HG03432 (cell line): ENCODE measurements at regions not wholly inside any gene's neighbourhood (a gene's known extent, or its start where the extent isn't known, plus 50 kb on each side); places are given as distances from the start of the nearest gene placed in this dataset.

ENCODE experiments used
- ATAC-seq: cut with Tn5 transposase; IDR thresholded peaks from one replicate; pipeline ENCODE4 v1.9.1; 2021; ENCODE audit warnings: mild to moderate bottlenecking, moderate library complexity; ENCODE audit not compliant: unreplicated experiment

DNA sequence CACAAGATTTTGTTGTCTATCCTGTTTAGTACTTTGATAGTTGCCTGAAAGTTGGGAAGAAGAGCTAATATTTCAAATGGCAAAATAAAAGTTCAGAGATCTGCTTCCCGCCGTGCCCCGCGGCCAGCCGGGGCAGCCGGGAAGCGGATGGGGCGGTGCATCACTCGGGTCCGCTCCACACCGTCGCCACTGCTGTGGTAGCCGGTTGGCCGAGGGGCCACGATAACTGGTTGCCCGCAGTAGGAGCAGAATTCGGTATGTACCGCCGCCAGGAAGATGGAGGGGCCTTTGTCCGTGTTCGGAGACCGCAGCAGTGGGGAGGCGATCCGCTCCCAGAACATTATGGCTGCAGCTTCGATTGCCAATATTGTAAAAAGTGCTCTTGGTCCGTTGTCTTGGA lies 427.2 kb upstream of the PDE3A start:
- no peak for ATAC-seq

- no peak for ATAC-seq
Observed at GRCh38 chr12:19945559-19946435, 422.5 kb upstream of the PDE3A start.

DNA sequence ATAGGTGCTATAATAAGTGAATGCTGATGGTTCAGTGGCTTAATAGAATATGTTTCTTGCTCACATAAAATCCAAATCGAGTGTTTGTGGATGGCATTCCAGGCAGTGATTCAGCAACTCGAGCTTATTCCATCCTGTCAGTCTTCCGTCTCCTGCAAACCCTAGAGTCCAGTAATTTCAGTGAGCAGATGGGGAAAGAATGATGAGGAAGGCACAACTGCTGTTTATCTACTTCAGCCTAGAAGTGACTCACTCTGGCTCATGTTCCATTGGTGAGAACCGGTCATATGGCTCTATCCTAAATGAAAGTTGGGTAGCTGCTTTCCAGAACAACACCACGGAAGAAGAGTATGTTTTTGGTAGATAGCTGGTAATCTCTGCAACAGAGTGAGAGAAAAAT lies 421.8 kb upstream of the PDE3A start:
- no peak for ATAC-seq

DNA sequence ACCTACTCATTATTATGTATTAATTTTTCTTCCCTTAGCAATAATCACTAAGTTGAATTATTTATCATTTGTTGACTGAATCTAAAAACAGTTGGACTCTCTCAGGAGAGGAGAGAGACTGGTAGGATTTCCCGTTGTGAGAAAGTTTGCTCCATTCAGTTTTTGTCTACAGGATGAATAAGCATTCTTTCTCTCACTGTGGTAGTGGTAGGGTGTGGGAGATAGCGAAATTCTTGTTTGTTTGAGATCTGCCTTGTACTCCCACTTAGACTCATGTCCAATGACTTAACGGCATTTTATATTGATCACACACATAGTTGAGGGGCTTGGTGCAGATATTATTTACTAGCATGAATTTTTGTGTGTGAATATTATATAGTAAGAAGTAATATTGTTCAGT lies 421.0 kb upstream of the PDE3A start:
- no peak for ATAC-seq

DNA sequence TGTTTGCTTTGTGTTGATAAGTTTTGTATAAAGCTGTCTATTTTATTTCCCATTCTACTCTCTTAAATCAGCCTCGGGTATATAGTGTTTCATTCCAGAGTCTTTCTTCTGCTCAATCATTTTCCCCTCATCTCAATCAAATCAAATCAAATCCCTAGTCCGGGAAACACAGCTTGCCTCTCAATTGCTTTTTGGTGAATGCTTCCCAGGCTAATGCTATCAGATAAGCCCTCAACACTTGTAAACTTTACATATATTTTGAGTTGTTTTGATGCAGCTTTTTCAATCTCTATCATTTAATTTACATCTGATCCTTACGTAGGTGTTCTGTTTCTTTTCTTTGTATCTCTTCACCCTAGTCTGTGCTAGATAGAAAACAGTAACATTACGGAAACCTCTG lies 416.7 kb upstream of the PDE3A start:
- no peak for ATAC-seq

- ATAC-seq, result no peak
Observed at GRCh38 chr12:19953734-19954133, 414.6 kb upstream of the PDE3A start.

- ATAC-seq, result no peak
Observed at GRCh38 chr12:19954163-19954562, 414.2 kb upstream of the PDE3A start.

DNA sequence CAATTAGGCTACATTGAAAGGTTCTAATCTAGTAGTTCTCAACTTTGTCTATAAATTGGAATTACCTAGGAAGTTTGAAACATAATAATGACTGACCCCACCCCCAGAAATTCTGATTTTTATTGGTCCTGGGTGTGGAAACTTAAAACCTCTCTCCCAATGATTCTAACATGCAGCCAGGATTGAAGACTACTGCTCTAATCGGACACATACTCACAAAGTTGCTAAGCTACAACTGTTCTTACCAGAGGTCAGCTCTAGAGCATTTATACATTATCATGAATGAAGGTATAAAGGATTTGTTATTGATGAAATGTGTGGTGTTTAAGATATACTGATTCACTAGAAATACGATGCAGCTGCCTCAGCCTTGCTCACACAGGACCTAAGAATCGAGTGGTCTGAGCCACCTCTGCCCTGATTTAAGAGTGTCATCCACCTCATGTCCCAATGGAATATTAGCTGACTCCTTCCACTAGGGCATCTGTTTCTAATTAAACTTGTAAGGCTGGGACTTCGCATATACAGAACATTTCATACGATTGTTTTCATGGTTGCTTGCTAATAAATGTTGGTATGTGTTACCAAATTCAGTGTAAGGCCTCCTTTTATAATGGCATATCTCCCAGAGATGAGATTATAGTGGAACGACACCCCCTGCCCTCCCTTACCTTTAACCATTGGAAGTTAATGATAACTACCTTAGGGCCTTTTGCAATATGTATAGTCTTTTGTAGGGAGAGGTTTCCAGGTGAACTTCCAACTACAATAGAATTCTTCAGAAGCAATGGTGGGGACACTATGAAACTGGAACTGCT lies 410.8 kb upstream of the PDE3A start:
- ATAC-seq, result no peak

GRCh38 chr12:19958389-19958788 lies 409.9 kb upstream of the PDE3A start:
- ATAC-seq, result no peak

DNA sequence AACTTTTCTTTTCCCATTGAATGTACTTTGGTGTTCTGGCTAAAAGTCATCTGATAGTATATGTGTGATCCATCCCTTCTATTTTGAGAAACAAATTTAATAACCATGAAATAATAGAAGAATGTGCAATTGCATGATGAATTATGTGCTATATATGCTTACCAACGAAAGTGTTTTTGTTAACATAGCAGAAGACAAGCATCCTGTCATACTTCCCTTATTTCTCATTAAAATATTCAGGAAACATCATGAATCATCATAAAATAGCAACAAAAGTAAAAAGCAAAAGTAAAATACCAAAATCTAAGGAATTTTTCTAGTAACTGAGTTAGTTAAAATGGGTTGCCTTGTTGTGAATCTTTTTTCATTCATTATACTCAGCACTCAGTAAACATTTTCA lies 409.0 kb upstream of the PDE3A start:
- ATAC-seq, result no peak

DNA sequence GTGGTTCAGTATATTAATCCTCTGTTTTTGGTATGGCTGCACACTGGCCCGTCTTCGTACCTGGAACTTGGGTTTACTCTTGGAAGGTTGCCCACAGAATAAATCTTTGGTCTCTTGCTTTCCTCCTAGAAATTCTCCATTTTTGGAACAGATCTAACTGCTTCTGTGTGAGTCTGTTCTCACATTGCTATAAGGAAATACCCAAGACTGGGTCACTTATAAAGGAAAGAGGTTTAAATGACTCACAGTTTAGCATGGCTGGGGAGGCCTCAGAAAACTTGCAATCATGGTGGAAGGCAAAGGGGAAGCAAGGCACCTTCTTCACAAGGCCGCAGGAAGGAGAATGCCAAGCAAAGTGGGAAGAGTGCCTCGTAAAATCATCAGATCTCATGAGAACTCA lies 407.8 kb upstream of the PDE3A start:
- no peak for ATAC-seq

DNA sequence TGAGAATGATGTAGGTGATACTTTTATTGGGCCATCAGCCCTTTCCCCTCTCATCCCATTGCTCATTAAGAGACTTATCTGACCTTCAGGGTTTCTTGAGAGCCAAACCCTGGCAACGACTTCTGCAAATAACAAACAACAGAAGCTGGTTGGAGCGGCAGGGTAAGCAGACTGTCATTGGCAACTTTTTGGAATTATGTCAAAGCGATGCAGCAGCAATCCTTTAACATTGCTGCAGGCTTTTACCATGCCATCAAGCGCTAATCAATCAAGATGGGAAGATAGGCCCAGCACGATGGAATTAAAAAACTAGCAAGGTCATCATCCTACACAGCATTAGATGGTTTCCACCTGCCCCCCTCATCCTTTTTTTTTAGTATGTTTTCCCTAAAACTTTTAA lies 406.1 kb upstream of the PDE3A start:
- no peak for ATAC-seq

DNA sequence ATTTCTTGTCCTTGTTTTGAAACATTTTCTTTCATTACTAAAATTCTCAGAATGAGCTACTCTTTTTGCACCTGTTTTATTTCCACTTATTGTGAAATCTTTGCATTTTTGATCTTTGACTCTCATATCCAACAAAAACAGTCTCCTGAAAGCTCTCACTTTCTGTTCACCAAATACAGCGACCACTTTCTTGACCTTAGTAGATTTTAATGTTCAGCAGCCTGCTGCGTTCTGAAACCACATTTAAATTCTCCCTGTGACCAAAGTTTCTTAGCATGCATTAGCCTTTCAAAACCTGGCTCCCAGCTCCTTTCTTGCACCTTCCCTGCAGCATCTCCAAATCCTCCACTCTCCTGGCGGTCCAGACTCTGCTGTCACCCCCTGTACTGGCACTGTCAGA lies 404.4 kb upstream of the PDE3A start:
- ATAC-seq, result no peak

DNA sequence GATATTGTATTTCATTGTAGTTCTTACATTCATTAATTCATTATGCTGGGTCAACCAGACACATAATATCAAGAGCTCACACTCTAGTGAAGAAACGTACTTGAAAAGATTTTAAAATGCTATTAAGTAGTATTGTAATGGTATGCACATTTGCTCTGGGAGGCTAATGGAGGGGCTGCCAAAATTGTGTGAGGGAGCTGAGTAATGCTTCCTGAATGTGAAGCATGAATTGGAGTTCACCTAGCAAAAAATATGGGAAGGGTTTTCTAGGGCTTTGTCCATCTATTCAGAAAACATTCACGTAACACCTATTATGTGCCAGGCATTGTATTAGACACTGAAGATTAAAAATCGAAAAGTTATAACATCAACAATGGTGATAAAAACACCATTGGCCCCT lies 403.8 kb upstream of the PDE3A start:
- no peak for ATAC-seq

- ATAC-seq, result no peak
Observed at GRCh38 chr12:19965196-19966038, 402.9 kb upstream of the PDE3A start.

DNA sequence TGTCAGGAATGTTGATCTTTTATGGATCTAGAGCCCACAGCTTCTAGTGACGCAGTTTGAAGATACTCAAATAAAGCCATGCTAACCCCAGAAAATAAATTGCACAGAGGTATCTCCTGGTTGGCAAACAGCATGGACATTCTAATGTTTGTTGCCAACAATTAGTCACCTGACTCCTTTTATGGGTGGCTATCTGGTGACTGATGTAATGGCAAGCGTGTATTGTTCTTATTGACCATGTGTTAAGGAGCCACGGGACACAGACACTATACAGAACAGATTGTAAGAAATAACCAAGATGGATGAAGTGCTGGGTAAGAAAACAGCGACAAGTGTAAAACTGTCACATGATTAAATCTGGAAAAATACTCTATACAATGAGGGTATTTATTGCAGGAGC lies 401.3 kb upstream of the PDE3A start:
- ATAC-seq, result no peak

GRCh38 chr12:19967431-19967830 lies 400.9 kb upstream of the PDE3A start:
- ATAC-seq, result no peak

DNA sequence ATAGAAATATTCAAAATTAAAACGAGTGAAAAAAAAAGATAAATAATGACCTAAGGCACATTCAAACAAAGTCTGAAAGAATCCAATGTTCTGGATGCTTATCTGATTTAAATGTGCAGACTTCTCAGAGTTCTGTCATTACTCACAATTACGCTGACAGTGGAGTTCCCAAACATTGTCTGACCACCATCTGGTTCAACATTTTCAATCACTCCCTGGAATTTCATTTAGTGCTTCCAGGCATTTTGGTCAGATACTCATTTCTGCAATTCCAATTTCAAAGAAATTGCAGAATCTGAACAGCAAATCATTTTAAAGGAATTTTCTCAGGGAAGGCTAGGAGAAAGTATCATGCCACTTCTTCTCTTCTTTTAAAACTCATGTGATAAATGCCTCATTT lies 398.2 kb upstream of the PDE3A start:
- no peak for ATAC-seq

- ATAC-seq, result no peak
Observed at GRCh38 chr12:19970821-19971220, 397.5 kb upstream of the PDE3A start.

- ATAC-seq, result no peak
Observed at GRCh38 chr12:19971361-19972280, 396.7 kb upstream of the PDE3A start.
